ENCODE measurements at regions not wholly inside any gene's neighbourhood (a gene's known extent, or its start where the extent isn't known, plus 50 kb on each side); places are given as distances from the start of the nearest gene placed in this dataset.
"Not testable (repeated sequence)": the region's sequence is repeated elsewhere in the genome, so short reads cannot be mapped to it uniquely, and the experiment has no call there.

DNA sequence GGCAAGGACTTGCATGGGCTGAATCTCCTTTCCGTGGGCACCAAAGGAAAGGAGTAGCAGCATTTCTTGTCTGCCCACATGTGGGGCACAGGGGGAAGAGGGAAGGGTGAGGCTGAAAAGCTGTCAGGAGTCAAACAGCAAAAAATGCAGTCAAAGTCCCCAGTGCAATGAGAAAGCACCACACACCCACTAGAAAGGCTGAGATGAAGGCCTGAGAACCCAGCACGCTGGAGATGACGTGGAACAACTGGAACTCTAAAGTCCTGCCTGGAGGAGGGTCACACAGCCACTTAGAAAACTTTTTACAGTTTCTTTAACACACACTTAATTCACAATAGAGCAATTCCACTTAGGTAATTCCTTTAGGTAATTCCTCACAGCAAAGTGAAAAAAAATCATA lies 94.6 kb upstream of the IGFBPL1 start:
- in situ Hi-C loops (cut with HindIII; ENCODE audit: low sequenced_read_pairs) = no loop called here
- no peak overlapping the region for H3K4me3 ChIP-seq (ENCODE audit: low read depth, low read length)
- TF ChIP-seq CTCF (IDR thresholded peaks at IDR 0.05; ENCODE audit: low read depth, low read length) = no peak
- DNase-seq (ENCODE audit: low read depth, low spot score) = no peak

DNA sequence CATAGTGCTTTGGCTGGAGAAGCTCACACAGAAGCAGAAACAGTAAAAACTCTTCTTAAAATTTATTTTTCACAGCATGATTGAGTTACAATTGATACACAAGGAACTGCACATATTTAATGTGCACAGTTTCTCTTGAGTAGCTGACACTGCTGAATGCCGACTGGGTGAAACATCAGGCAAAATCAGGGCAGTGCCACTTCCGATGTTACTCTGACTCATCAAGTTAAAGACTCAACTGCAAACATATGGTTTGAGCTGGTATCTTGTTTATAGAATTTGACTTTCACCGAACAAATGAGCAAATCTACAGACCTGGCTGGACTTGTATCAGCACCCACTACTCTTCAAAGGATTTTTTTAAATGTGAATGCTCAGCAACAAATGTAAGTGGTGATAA lies 92.0 kb upstream of the IGFBPL1 start:
- H3K4me3 ChIP-seq (ENCODE audit: low read depth, low read length); in situ Hi-C loops (cut with HindIII; ENCODE audit: low sequenced_read_pairs): not testable (repeated sequence)
- DNase-seq (ENCODE audit: low read depth, low spot score) = peak; percentile 23

DNA sequence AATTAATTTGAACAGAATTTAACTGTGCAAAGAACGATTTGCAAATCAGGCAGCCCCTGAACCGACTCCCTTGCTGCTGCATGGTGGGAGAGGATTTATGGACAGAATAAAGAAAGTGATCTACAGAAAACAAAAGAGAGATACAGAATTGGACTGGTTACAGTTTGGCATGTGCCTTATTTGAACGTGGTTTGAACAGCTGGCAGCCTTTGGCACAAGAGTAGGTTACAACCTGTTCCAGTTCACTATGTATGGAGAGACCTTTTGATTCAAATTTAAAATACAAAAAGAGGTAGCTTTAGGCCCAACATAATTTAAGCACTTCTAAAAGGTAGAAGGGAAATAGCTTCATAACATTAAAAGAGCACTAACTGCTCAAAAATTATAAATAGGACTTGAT lies 90.8 kb upstream of the IGFBPL1 start:
- DNase-seq (ENCODE audit: low read depth, low spot score); in situ Hi-C loops (cut with HindIII; ENCODE audit: low sequenced_read_pairs); H3K4me3 ChIP-seq (ENCODE audit: low read depth, low read length): not testable (repeated sequence)

GRCh38 chr9:38510340-38510739 lies 86.1 kb upstream of the IGFBPL1 start:
- in situ Hi-C loops (cut with HindIII; ENCODE audit: low sequenced_read_pairs); H3K4me3 ChIP-seq (ENCODE audit: low read depth, low read length); DNase-seq (ENCODE audit: low read depth, low spot score): not testable (repeated sequence)

- TF ChIP-seq CTCF (IDR thresholded peaks at IDR 0.05; ENCODE audit: low read depth, low read length) = no peak
- no peak for DNase-seq (ENCODE audit: low read depth, low spot score)
- in situ Hi-C loops (cut with HindIII; ENCODE audit: low sequenced_read_pairs) = no loop called here
- no peak overlapping the region for H3K4me3 ChIP-seq (ENCODE audit: low read depth, low read length)
These were observed 83.3 kb upstream of the IGFBPL1 start for GRCh38 chr9:38507587-38507986.

- in situ Hi-C loops (cut with HindIII; ENCODE audit: low sequenced_read_pairs); H3K4me3 ChIP-seq (ENCODE audit: low read depth, low read length); DNase-seq (ENCODE audit: low read depth, low spot score): not testable (repeated sequence)
These were observed 75.9 kb upstream of the IGFBPL1 start for GRCh38 chr9:38500171-38500570.

DNA sequence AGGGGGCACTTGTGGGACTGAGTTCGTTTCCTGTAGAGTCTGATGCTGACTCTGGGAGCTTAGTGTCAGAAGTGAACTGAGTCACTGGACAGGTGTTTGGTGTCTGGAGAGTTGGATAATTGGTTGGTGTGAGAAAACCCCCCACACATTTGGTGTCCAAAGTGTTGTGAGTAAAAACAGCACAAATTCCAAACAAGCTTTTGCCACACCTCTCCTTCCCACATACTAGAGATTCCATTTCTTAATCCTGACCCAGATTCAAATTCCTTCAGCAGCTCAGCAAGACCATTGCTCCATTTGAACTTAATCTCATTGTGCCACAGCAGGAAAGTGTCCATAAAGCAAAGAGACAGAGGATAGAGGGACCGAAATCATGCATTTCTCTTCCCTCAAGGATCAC lies 74.3 kb upstream of the IGFBPL1 start:
- in situ Hi-C loops (cut with HindIII; ENCODE audit: low sequenced_read_pairs); H3K4me3 ChIP-seq (ENCODE audit: low read depth, low read length); DNase-seq (ENCODE audit: low read depth, low spot score): not testable (repeated sequence)

- DNase-seq (ENCODE audit: low read depth, low spot score) = no peak
- H3K4me3 ChIP-seq (ENCODE audit: low read depth, low read length) = no peak overlapping the region
- no peak for TF ChIP-seq CTCF (IDR thresholded peaks at IDR 0.05; ENCODE audit: low read depth, low read length)
- in situ Hi-C loops (cut with HindIII; ENCODE audit: low sequenced_read_pairs) = no loop called here
These were observed 64.8 kb upstream of the IGFBPL1 start for GRCh38 chr9:38489057-38489456.

- DNase-seq (ENCODE audit: low read depth, low spot score) = no peak
- no peak overlapping the region for H3K4me3 ChIP-seq (ENCODE audit: low read depth, low read length)
- no peak for TF ChIP-seq CTCF (IDR thresholded peaks at IDR 0.05; ENCODE audit: low read depth, low read length)
- in situ Hi-C loops (cut with HindIII; ENCODE audit: low sequenced_read_pairs) = no loop called here
These were observed 64.0 kb upstream of the IGFBPL1 start for GRCh38 chr9:38488156-38488698.

DNA sequence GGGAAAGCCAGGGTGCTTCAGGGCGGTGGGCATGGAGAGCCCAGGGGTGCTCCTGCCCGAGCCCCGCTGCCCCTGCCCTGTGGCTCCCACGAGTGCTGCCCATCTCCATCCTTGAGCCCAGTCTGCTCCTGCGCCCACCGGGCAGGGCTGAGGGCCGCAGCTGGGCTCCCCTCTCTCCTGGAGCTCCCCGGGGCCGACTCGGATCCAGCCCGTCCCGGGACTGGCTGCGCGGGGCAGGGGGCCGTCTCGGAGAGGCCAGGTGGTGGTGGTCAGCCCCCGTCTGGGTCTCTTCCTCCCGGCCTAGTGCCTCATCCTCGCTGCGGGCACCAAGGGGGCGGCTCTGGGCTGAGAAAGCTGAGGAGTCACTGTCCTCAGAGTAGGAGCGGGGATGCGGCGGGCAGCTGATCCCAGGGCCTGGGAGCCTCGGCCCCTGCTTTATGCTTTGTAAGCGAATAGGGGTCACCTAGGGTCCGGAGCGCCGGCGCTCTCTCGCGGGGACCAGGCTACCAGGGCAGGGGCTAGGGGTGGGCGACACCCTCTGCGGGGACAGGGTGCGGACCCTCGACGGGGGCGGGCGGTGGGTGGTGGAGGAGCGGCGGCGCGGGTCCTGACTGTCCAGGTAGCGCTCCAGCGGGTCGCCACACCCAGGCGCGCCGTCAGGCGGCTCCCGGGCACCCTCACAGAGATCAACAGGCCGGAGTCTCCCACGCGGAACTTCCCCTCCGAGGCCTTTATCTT lies 63.3 kb upstream of the IGFBPL1 start:
- H3K4me3 ChIP-seq (ENCODE audit: low read depth, low read length); DNase-seq (ENCODE audit: low read depth, low spot score); in situ Hi-C loops (cut with HindIII; ENCODE audit: low sequenced_read_pairs): not testable (repeated sequence)

Data from astrocyte of the spinal cord (primary cell).